CD4-positive, alpha-beta memory T cell (primary cell): ENCODE measurements at regions not wholly inside any gene's neighbourhood (a gene's known extent, or its start where the extent isn't known, plus 50 kb on each side); places are given as distances from the start of the nearest gene placed in this dataset.

Experiments used
- CTCF ChIA-PET: fragments of 350-600 bp; sonication (Branson Sonifier 250); formaldehyde crosslinking; loops from one replicate; lab custom pipeline; 2021; ENCODE audit warnings: inconsistent platforms; ENCODE audit not compliant: partially characterized antibody; lab: Charles Lee
- POLR2A ChIA-PET: fragments of 350-600 bp; sonication (Branson Sonifier 250); formaldehyde crosslinking; loops from one replicate; lab custom pipeline; 2021; ENCODE audit not compliant: partially characterized antibody; lab: Charles Lee
- DNase-seq, 5 donors: peaks; one replicate each; pipeline versions ENCODE4 v3.0.0 to v3.0.0-alpha.2; 2020 to 2022; ENCODE audit warnings: mixed read lengths in 1 of 5
- H3K27ac ChIP-seq: one replicate; pipeline ENCODE4 v1.7.0; 2013; ENCODE audit warnings: low read depth, low read length
- H3K27me3 ChIP-seq: 2 replicates; pipeline ENCODE4 v1.7.0; 2013; ENCODE audit warnings: mild to moderate bottlenecking, low read length, moderate library complexity; ENCODE audit not compliant: insufficient read depth
- H3K36me3 ChIP-seq: 2 replicates; pipeline ENCODE4 v1.7.0; 2013; ENCODE audit warnings: mild to moderate bottlenecking, low read length, moderate library complexity; ENCODE audit not compliant: insufficient read depth
- H3K4me1 ChIP-seq: 2 replicates; pipeline ENCODE4 v1.7.0; 2013; ENCODE audit warnings: mild to moderate bottlenecking, low read length, moderate library complexity; ENCODE audit not compliant: insufficient read depth
- H3K4me3 ChIP-seq, 2 donors: one replicate each; pipeline ENCODE4 v1.7.0; 2013; ENCODE audit warnings: low read length in 2 of 2, mild to moderate bottlenecking in 1 of 2
- H3K9me3 ChIP-seq, 2 donors: one replicate each; pipeline ENCODE4 v1.7.0; 2013; ENCODE audit warnings: low read length in 2 of 2, control low read depth in 1 of 2; ENCODE audit not compliant: control insufficient read depth in 1 of 2
- H3K27ac Mint-ChIP-seq, 7 donors: one replicate each; pipeline ENCODE4 v1.8.0; 2020 to 2021; ENCODE audit warnings: mixed read lengths in 7 of 7, mild to moderate bottlenecking in 6 of 7, inconsistent platforms in 3 of 7, moderate library complexity in 3 of 7
- H3K27me3 Mint-ChIP-seq, 2 donors: one replicate each; pipeline ENCODE4 v1.8.0; 2020 to 2021; ENCODE audit warnings: mixed read lengths in 2 of 2
- H3K36me3 Mint-ChIP-seq, 2 donors: one replicate each; pipeline ENCODE4 v1.8.0; 2020 to 2021; ENCODE audit warnings: mixed read lengths in 2 of 2, inconsistent platforms in 1 of 2, mild to moderate bottlenecking in 1 of 2
- H3K4me1 Mint-ChIP-seq, 4 donors: one replicate each; pipeline ENCODE4 v1.8.0; 2020 to 2021; ENCODE audit warnings: mixed read lengths in 4 of 4, mild to moderate bottlenecking in 1 of 4
- H3K4me3 Mint-ChIP-seq, 8 donors: one replicate each; pipeline ENCODE4 v1.8.0; 2020 to 2021; ENCODE audit warnings: mixed read lengths in 8 of 8, mild to moderate bottlenecking in 7 of 8, moderate library complexity in 6 of 8, inconsistent platforms in 3 of 8
- H3K9me3 Mint-ChIP-seq, 8 donors: one replicate each; pipeline ENCODE4 v1.8.0; 2020 to 2021; ENCODE audit warnings: mixed read lengths in 8 of 8, mild to moderate bottlenecking in 5 of 8, inconsistent platforms in 3 of 8, moderate library complexity in 1 of 8
- intact Hi-C: fragments of 100-400 bp; cut with micrococcal nuclease; formaldehyde crosslinking; loops from one replicate; pipeline ENCODE4 v1.15.1; 2023

DNA sequence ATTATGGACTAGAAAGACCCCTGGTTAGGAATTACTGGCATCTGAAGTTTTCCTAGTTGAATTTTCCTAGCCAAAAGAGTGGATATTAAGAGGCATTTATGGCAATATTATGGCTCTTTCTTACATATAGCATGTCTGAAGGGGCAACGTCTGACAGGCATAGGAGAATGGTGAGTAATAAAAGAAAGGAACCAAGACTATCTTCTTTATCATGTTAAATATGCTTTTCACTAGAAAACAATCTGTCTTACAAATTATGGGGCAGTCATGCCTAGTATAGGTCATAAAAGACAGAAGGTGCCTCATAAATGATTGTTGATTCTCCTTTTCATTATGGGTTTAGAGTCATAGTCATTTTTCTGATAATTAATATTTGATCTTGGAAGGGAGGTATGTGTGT is 431.1 kb upstream of the HTR2C start:
- Histone ChIP-seq H3K4me3 (no peak overlapping the region), H3K4me1 (no peaks in the 10 kb centered on the region), H3K36me3 (no peaks in the 10 kb centered on the region), H3K27ac (no peak overlapping the region), H3K27me3 (no peaks in the 10 kb centered on the region), H3K9me3 (no peaks in the 10 kb centered on the region)
- POLR2A ChIA-PET, result no interaction called here
- H3K36me3 Mint-ChIP-seq, result no peaks in the 10 kb centered on the region
- CTCF ChIA-PET, result no interaction called here
- H3K9me3 Mint-ChIP-seq, result peaks cover 0 to 2% (median 0%) of the 10 kb centered on the region in 8 donors
- no peak overlapping the region for H3K4me3 Mint-ChIP-seq
- no peaks in the 10 kb centered on the region for H3K27me3 Mint-ChIP-seq
- DNase-seq, result no peak
- no peaks in the 10 kb centered on the region for H3K4me1 Mint-ChIP-seq
- intact Hi-C loops, result no loop called here
- H3K27ac Mint-ChIP-seq, result no peak overlapping the region

DNA sequence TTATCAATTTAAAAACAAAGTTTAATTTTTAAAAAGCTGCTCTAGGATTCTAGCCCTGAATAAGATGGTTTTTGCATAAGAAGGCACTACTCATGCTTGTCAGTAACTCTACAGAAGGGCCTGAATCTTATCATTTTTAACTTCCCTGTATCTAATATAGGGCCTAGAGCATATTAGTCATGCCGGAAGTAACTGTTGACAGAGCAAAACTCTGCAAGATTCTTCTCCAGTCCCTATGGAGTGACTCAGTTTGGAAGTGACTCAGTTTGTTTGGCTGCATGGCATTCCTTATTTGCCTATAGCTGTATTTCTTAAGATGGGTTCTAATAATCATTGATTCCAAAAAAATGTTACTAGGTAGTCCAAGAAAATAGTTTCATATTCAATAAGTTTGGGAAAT is 431.8 kb upstream of the HTR2C start:
- CTCF ChIA-PET, result no interaction called here
- Histone ChIP-seq H3K4me3 (no peak overlapping the region), H3K27me3 (no peaks in the 10 kb centered on the region), H3K27ac (no peak overlapping the region), H3K4me1 (no peaks in the 10 kb centered on the region), H3K9me3 (no peaks in the 10 kb centered on the region), H3K36me3 (no peaks in the 10 kb centered on the region)
- no peak for DNase-seq
- no peaks in the 10 kb centered on the region for H3K36me3 Mint-ChIP-seq
- H3K9me3 Mint-ChIP-seq, result peaks cover 0 to 2% (median 0%) of the 10 kb centered on the region in 8 donors
- H3K27ac Mint-ChIP-seq, result no peak overlapping the region
- intact Hi-C loops, result no loop called here
- no peaks in the 10 kb centered on the region for H3K4me1 Mint-ChIP-seq
- POLR2A ChIA-PET, result no interaction called here
- H3K4me3 Mint-ChIP-seq, result no peak overlapping the region
- no peaks in the 10 kb centered on the region for H3K27me3 Mint-ChIP-seq

DNA sequence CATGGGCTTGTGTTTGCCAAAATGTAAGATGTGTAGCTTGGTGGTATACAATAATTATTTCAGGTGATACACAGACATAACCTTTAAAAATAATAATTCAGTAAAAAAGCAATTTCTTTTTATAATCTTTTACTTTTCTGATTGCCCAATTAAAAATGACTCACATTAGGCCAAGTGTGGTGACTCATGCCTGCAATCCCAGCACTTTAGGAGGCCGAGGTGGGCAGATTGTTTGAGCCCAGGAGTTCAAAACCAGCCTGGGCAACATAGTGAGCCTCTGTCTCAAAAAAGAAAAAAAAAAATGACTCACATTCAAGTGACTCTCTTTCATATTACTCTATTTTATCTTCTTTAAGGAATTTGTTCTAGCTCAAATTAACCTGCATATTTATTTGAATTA is 449.4 kb upstream of the HTR2C start:
- Histone ChIP-seq H3K9me3 (no peaks in the 10 kb centered on the region), H3K27me3 (no peaks in the 10 kb centered on the region), H3K4me3 (no peak overlapping the region), H3K4me1 (no peaks in the 10 kb centered on the region), H3K36me3 (no peaks in the 10 kb centered on the region), H3K27ac (no peak overlapping the region)
- Mint-ChIP-seq H3K27me3 (no peaks in the 10 kb centered on the region), H3K9me3 (peaks cover 0 to 2% (median 0%) of the 10 kb centered on the region in 8 donors), H3K27ac (no peak overlapping the region), H3K4me1 (no peaks in the 10 kb centered on the region), H3K4me3 (no peak overlapping the region), H3K36me3 (no peaks in the 10 kb centered on the region)
- ChIA-PET POLR2A (no interaction called here), CTCF (no interaction called here)
- intact Hi-C loops, result no loop called here
- DNase-seq, result no peak

DNA sequence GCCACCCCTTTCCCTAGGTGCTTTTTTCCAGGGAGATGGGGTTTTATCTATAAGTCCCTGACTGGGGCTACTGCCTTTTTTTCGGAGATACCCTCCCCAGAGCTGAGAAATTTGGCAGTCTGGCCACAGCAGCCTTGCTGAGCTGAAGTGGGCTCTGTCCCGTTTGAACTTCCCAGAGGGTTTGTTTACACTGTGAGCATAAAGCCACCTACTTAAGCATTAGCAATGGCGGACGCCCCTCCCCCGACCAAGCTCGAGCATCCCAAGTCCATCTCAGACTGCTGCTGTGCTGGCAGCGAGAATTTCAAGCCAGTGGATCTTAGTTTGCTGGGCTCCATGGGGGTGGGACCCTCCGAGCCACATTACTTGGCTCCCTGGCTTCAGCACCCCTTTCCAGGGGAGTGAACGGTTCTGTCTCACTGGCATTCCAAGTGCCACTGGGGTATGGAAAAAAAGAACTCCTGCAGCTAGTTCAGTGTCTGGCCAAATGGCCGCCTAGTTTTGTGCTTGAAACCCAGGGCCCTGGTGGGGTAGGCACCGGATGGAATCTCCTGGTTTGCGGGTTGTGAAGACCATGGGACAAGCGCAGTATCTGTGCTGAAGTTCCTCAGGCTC is 456.4 kb upstream of the HTR2C start:
- POLR2A ChIA-PET, result no interaction called here

DNA sequence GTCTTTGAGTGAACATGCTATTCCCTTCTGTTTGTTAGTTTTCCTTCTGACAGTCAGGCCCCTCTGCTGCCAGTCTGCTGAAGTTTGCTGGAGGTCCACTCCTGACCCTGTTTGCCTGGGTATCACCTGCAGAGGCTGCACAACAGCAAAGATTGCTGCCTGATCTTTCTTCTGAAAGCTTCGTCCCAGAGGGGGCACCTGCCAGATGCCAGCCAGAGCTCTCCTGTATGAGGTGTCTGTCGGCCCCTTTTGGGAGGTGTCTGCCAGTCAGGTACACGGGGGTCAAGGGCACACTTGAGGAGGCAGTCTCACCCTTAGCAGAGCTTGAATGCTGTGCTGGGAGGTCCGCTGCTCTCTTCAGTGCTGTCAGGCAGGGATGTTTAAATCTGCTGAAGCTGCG is 456.9 kb upstream of the HTR2C start:
- intact Hi-C loops, result no loop called here
- no peaks in the 10 kb centered on the region for H3K9me3 ChIP-seq
- no peaks in the 10 kb centered on the region for H3K4me1 Mint-ChIP-seq
- H3K9me3 Mint-ChIP-seq, result peaks cover 0 to 3% (median 0%) of the 10 kb centered on the region in 8 donors
- POLR2A ChIA-PET, result no interaction called here
- no peaks in the 10 kb centered on the region for H3K4me1 ChIP-seq
- peak in 1 of 5 donors; percentile 14 for DNase-seq
- H3K27me3 Mint-ChIP-seq, result no peaks in the 10 kb centered on the region
- CTCF ChIA-PET, result no interaction called here
- no peaks in the 10 kb centered on the region for H3K27me3 ChIP-seq
- H3K36me3 Mint-ChIP-seq, result no peaks in the 10 kb centered on the region
- no peaks in the 10 kb centered on the region for H3K36me3 ChIP-seq
- H3K27ac Mint-ChIP-seq, result no peak overlapping the region
- H3K4me3 ChIP-seq, result no peak overlapping the region
- no peak overlapping the region for H3K4me3 Mint-ChIP-seq
- H3K27ac ChIP-seq, result no peak overlapping the region

More for the DNA sequence above, 456.4 kb upstream of the HTR2C start:
- no peaks in the 10 kb centered on the region for H3K27me3 ChIP-seq
- no peaks in the 10 kb centered on the region for H3K36me3 ChIP-seq
- no peaks in the 10 kb centered on the region for H3K9me3 ChIP-seq
- Mint-ChIP-seq H3K27ac (no peak overlapping the region), H3K9me3 (peaks cover 0 to 3% (median 0%) of the 10 kb centered on the region in 8 donors), H3K36me3 (no peaks in the 10 kb centered on the region), H3K4me1 (no peaks in the 10 kb centered on the region), H3K4me3 (no peak overlapping the region), H3K27me3 (no peaks in the 10 kb centered on the region)
- no peak overlapping the region for H3K27ac ChIP-seq
- DNase-seq, result no peak
- intact Hi-C loops, result no loop called here
- H3K4me3 ChIP-seq, result no peak overlapping the region
- CTCF ChIA-PET, result no interaction called here
- no peaks in the 10 kb centered on the region for H3K4me1 ChIP-seq

DNA sequence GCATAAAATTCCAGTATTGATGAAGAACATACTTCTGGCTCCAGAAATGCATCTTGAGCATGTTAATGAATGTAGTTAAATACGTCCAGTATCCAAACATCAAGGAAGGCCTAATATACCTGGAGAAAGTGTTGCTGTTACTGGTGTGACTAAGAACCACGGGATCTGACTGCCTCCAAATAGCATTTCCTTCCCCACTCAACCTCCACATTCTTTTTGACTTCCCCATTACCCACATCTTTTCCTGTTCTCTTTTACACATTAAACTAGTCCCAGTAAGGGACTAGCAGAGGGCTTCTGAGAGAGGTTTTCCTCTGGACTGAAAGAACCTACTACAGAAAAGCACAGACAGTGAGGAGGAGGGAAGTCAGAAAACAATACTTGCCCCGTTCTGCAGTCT is 482.8 kb upstream of the HTR2C start:
- CTCF ChIA-PET, result no interaction called here
- intact Hi-C loops, result no loop called here

DNA sequence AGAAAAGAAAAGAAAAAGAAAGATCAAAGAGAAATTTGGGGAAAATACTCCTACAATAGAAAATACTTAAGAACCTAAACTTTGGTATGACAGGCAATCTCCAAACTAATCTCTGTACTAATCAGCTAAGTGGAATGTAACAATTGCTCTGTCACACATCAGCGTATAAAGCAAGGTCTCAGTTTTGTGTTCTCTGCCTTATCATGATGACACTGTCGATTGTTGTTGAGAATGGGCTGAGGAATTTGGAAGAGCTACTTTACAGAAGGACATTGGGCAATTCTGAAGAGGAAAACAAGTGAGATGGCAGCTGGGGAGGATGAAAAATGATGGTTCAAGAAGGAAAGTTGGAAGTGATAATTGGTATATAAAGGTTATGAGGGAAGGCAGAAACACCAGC is 486.0 kb upstream of the HTR2C start:
- POLR2A ChIA-PET, result no interaction called here
- Histone ChIP-seq H3K4me3 (no peak overlapping the region), H3K27me3 (no peaks in the 10 kb centered on the region), H3K27ac (no peak overlapping the region), H3K9me3 (no peaks in the 10 kb centered on the region), H3K36me3 (no peaks in the 10 kb centered on the region), H3K4me1 (no peaks in the 10 kb centered on the region)
- CTCF ChIA-PET, result no interaction called here
- intact Hi-C loops, result no loop called here
- no peaks in the 10 kb centered on the region for H3K27me3 Mint-ChIP-seq
- H3K36me3 Mint-ChIP-seq, result no peaks in the 10 kb centered on the region
- no peak overlapping the region for H3K27ac Mint-ChIP-seq
- no peaks in the 10 kb centered on the region for H3K4me1 Mint-ChIP-seq
- no peak overlapping the region for H3K4me3 Mint-ChIP-seq
- DNase-seq, result no peak
- H3K9me3 Mint-ChIP-seq, result peaks cover 0 to 7% (median 0%) of the 10 kb centered on the region in 8 donors

More for the DNA sequence above, 482.8 kb upstream of the HTR2C start:
- POLR2A ChIA-PET, result no interaction called here
- Mint-ChIP-seq H3K4me1 (no peaks in the 10 kb centered on the region), H3K36me3 (no peaks in the 10 kb centered on the region), H3K9me3 (peaks cover 0 to 7% (median 0%) of the 10 kb centered on the region in 8 donors), H3K27me3 (no peaks in the 10 kb centered on the region), H3K4me3 (no peak overlapping the region), H3K27ac (no peak overlapping the region)
- Histone ChIP-seq H3K27me3 (no peaks in the 10 kb centered on the region), H3K36me3 (no peaks in the 10 kb centered on the region), H3K4me3 (no peak overlapping the region), H3K4me1 (no peaks in the 10 kb centered on the region), H3K9me3 (no peaks in the 10 kb centered on the region), H3K27ac (no peak overlapping the region)
- DNase-seq, result no peak

DNA sequence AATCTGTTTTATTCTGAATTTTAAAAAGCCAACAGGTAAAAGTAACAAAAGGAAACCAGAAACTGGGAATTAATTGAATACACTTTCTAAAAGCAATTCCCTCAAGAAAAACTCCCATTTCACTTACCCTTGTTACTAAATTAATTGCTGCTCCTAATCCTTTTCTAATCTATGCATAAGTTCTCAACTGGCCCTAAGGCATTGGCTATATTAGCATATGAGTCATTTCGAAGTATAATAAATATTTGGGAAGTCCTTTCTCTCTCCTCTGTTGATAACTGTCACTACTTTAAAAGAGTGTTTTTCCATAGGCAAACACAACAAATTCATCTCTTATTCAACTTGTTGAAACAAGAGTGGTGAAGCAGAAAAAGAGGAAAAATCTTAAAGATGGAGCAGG is 486.5 kb upstream of the HTR2C start:
- H3K27ac ChIP-seq, result no peak overlapping the region
- H3K36me3 Mint-ChIP-seq, result no peaks in the 10 kb centered on the region
- no peak overlapping the region for H3K4me3 Mint-ChIP-seq
- H3K9me3 Mint-ChIP-seq, result peaks cover 0 to 7% (median 1%) of the 10 kb centered on the region in 8 donors
- no peaks in the 10 kb centered on the region for H3K36me3 ChIP-seq
- no peaks in the 10 kb centered on the region for H3K27me3 Mint-ChIP-seq
- CTCF ChIA-PET, result no interaction called here
- no peaks in the 10 kb centered on the region for H3K4me1 ChIP-seq
- POLR2A ChIA-PET, result no interaction called here
- H3K4me3 ChIP-seq, result no peak overlapping the region
- H3K27ac Mint-ChIP-seq, result no peak overlapping the region
- intact Hi-C loops, result no loop called here
- H3K9me3 ChIP-seq, result no peaks in the 10 kb centered on the region
- H3K27me3 ChIP-seq, result no peaks in the 10 kb centered on the region
- no peak for DNase-seq
- no peaks in the 10 kb centered on the region for H3K4me1 Mint-ChIP-seq
